H1 (cell line): ENCODE measurements at regions not wholly inside any gene's neighbourhood (a gene's known extent, or its start where the extent isn't known, plus 50 kb on each side); places are given as distances from the start of the nearest gene placed in this dataset.

Source experiments
- KDM5A ChIP-seq: fragments of 200-600 bp; IDR thresholded peaks from 2 replicates; pipeline ENCODE4 v1.7.1; 2012; ENCODE audit warnings: mild to moderate bottlenecking, low read length, inconsistent platforms, mixed read lengths
- SAP30 ChIP-seq: fragments of 300-600 bp; sonication (generic); IDR thresholded peaks from 2 replicates; pipeline ENCODE4 v1.7.1; 2012; ENCODE audit warnings: low read length, moderate library complexity, mild to moderate bottlenecking, inconsistent platforms; ENCODE audit not compliant: insufficient read depth, insufficient replicate concordance

DNA sequence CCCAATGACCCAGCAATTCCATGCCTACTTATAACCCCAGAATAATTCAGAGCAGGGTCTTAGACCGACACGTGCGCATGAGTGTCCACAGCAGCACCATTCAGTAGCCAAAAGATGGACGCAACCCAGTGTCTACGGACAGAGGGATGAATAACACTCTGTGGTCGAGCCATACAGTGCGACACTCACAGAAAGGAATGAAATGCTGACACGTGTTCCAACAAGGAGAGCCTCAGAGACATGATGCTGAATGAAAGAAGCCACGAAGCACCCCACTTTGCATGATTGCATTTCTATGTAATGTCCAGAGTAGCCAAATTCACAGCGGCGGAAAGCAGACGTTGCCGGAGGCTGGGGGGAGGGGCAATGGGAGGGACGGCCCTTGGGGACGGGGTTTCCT lies 134.4 kb downstream of the CTTN start (continued):
- TF ChIP-seq KDM5A: no peak
- no peak for TF ChIP-seq SAP30
